CD14-positive monocyte (primary cell): ENCODE measurements at regions not wholly inside any gene's neighbourhood (a gene's known extent, or its start where the extent isn't known, plus 50 kb on each side); places are given as distances from the start of the nearest gene placed in this dataset.
A peak's percentile ranks its signal among the peaks of the same experiment; 100 is the strongest.

Experiments
- DNase-seq, 3 donors: peaks; one replicate each; pipeline ENCODE4 v3.0.0-alpha.2; 2011 to 2022
- H2AFZ ChIP-seq: 2 replicates; pipeline ENCODE4 v1.6.0; 2012; ENCODE audit warnings: mild to moderate bottlenecking, low read depth, low read length, inconsistent platforms; ENCODE audit not compliant: insufficient read depth, poor library complexity, severe bottlenecking
- H3K27ac ChIP-seq, 2 donors: 1 replicate in 1 of 2; 2 replicates in 1 of 2; pipeline ENCODE4 v1.5.1; 2012 to 2013; ENCODE audit warnings: low read length in 2 of 2, control low read depth in 1 of 2, inconsistent platforms in 1 of 2, low read depth in 1 of 2, mild to moderate bottlenecking in 1 of 2
- H3K27me3 ChIP-seq, 2 donors: one replicate each; pipeline versions ENCODE4 v1.6.0 to v1.6.1; 2011 to 2013; ENCODE audit warnings: low read length in 2 of 2; ENCODE audit not compliant: control insufficient read depth in 2 of 2, insufficient read depth in 2 of 2
- H3K36me3 ChIP-seq, 2 donors: replicated peaks in 1 of 2; 1 replicate in 1 of 2; 2 replicates in 1 of 2; pipeline versions ENCODE4 v1.5.1 to v1.6.1; 2012 to 2013; ENCODE audit warnings: low read length in 2 of 2, control low read depth in 1 of 2, inconsistent platforms in 1 of 2, mild to moderate bottlenecking in 1 of 2; ENCODE audit not compliant: insufficient read depth in 2 of 2, control insufficient read depth in 1 of 2
- H3K4me1 ChIP-seq, 2 donors: 1 replicate in 1 of 2; 2 replicates in 1 of 2; pipeline versions ENCODE4 v1.5.1 to v1.6.1; 2012 to 2013; ENCODE audit warnings: low read length in 2 of 2, control low read depth in 1 of 2, inconsistent platforms in 1 of 2, mild to moderate bottlenecking in 1 of 2, moderate library complexity in 1 of 2; ENCODE audit not compliant: insufficient read depth in 2 of 2, control insufficient read depth in 1 of 2
- H3K4me2 ChIP-seq: replicated peaks from 2 replicates; pipeline ENCODE3; 2012; ENCODE audit warnings: low read length, moderate library complexity, mild to moderate bottlenecking; ENCODE audit not compliant: poor library complexity, severe bottlenecking; ENCODE audit errors: extremely low read depth
- H3K4me3 ChIP-seq, 3 experiments: fragments of 200-600 bp in 1 of 3; sonication (generic) in 1 of 3; replicated peaks in 1 of 3; 1 replicate in 2 of 3; 2 replicates in 1 of 3; pipeline ENCODE4 v1.5.1; 2011 to 2013; ENCODE audit warnings: low read length in 3 of 3, mild to moderate bottlenecking in 3 of 3, control low read depth in 2 of 3, low read depth in 2 of 3, inconsistent platforms in 1 of 3, moderate library complexity in 1 of 3
- H3K79me2 ChIP-seq: 2 replicates; pipeline ENCODE4 v1.6.0; 2012; ENCODE audit warnings: mild to moderate bottlenecking, control low read depth, inconsistent platforms, low read length, moderate library complexity; ENCODE audit not compliant: insufficient read depth
- H3K9ac ChIP-seq: 2 replicates; pipeline ENCODE4 v1.6.0; 2017; ENCODE audit warnings: low read length, mild to moderate bottlenecking; ENCODE audit not compliant: insufficient read depth, poor library complexity, severe bottlenecking
- H3K9me3 ChIP-seq, 2 donors: replicated peaks in 1 of 2; 1 replicate in 1 of 2; 2 replicates in 1 of 2; pipeline versions ENCODE4 v1.5.1 to v1.6.1; 2012 to 2013; ENCODE audit warnings: low read length in 2 of 2, control low read depth in 1 of 2; ENCODE audit not compliant: control insufficient read depth in 1 of 2, insufficient read depth in 1 of 2
- H4K20me1 ChIP-seq: 2 replicates; pipeline ENCODE4 v1.6.0; 2012; ENCODE audit warnings: mild to moderate bottlenecking, low read length, control low read depth, moderate library complexity; ENCODE audit not compliant: insufficient read depth
- H3K27ac Mint-ChIP-seq, 7 donors: one replicate each; pipeline ENCODE4 v1.8.0; 2020; ENCODE audit warnings: mild to moderate bottlenecking in 7 of 7, mixed read lengths in 7 of 7, moderate library complexity in 6 of 7, inconsistent platforms in 2 of 7
- H3K27me3 Mint-ChIP-seq, 3 donors: one replicate each; pipeline ENCODE4 v1.8.0; 2021 to 2022; ENCODE audit warnings: low read depth in 3 of 3, mild to moderate bottlenecking in 3 of 3, mixed read lengths in 3 of 3, moderate library complexity in 3 of 3, inconsistent platforms in 1 of 3
- H3K36me3 Mint-ChIP-seq, 2 donors: one replicate each; pipeline ENCODE4 v1.8.0; 2020; ENCODE audit warnings: mixed read lengths in 2 of 2, inconsistent platforms in 1 of 2, mild to moderate bottlenecking in 1 of 2
- H3K4me1 Mint-ChIP-seq: one replicate; pipeline ENCODE4 v1.8.0; 2020; ENCODE audit warnings: mild to moderate bottlenecking, mixed read lengths
- H3K4me3 Mint-ChIP-seq, 2 donors: one replicate each; pipeline ENCODE4 v1.8.0; 2020; ENCODE audit warnings: mild to moderate bottlenecking in 2 of 2, mixed read lengths in 2 of 2, moderate library complexity in 1 of 2
- H3K9me3 Mint-ChIP-seq, 7 donors: one replicate each; pipeline ENCODE4 v1.8.0; 2020 to 2022; ENCODE audit warnings: mixed read lengths in 7 of 7, mild to moderate bottlenecking in 6 of 7, moderate library complexity in 6 of 7, inconsistent platforms in 2 of 7
- WGBS: methylation state at CpG from one replicate; pipeline ENCODE4 v1.1.5; 2013; ENCODE audit warnings: missing lambda C conversion rate; ENCODE audit not compliant: insufficient coverage; 5-methylcytosine and 5-hydroxymethylcytosine counted together
- intact Hi-C, 2 donors: fragments of 100-400 bp; cut with micrococcal nuclease; formaldehyde crosslinking; loops; one replicate each; pipeline versions ENCODE4 v1.15.0 to v1.15.1; 2023
- TF ChIP-seq, protein P1 (sequence below): fragments of 200-600 bp; IDR thresholded peaks from one replicate; pipeline ENCODE4 v1.8.0; 2022; ENCODE audit warnings: antibody characterized with exemption, mild to moderate bottlenecking

DNA sequence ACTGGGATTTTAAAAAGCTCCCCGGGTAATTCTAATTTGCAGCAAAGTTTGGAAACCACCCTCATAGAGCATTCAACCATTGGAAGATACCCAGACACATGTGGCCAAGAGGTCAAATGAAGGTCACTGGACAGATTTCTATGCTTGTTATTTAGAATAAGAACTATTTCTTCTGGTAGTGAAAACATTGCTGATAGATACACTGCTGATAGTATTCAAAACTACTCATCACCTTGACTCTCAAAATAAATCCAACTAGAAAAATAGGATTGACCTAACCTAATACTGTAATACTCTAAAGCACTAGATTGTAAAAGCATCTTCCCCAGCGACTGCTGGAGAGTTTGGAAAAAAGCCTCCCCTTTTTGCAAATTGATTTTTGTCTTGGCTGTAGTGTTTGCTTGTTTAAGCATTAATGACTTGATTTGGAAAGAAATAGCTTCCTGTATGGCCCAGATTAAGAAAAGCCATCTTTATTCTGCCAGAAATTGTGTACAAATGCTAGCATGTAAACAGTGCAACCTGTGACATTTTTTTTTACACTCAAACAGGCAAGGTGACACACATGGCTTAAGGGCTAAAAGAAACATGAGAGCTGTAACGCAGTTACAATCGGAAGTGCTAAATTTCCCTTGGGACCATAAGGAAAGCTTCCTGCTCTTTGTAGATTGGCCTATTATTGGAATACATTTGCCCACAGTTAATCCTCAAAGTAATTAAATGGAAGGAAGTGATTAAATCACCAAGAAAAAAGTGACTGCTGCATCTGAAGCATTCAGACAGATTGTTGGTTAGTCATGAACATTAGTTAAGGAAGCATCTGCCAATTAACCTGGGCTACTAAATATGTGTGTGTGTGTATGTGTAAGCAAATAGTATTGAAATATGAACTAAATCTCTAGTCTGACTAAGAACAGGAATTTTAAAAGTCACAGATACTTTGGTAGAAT is 356.5 kb upstream of the ATP2B1 start:
- TF ChIP-seq, protein P1, sequence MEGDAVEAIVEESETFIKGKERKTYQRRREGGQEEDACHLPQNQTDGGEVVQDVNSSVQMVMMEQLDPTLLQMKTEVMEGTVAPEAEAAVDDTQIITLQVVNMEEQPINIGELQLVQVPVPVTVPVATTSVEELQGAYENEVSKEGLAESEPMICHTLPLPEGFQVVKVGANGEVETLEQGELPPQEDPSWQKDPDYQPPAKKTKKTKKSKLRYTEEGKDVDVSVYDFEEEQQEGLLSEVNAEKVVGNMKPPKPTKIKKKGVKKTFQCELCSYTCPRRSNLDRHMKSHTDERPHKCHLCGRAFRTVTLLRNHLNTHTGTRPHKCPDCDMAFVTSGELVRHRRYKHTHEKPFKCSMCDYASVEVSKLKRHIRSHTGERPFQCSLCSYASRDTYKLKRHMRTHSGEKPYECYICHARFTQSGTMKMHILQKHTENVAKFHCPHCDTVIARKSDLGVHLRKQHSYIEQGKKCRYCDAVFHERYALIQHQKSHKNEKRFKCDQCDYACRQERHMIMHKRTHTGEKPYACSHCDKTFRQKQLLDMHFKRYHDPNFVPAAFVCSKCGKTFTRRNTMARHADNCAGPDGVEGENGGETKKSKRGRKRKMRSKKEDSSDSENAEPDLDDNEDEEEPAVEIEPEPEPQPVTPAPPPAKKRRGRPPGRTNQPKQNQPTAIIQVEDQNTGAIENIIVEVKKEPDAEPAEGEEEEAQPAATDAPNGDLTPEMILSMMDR, result no peak
- H2AFZ ChIP-seq, result no peak overlapping the region

DNA sequence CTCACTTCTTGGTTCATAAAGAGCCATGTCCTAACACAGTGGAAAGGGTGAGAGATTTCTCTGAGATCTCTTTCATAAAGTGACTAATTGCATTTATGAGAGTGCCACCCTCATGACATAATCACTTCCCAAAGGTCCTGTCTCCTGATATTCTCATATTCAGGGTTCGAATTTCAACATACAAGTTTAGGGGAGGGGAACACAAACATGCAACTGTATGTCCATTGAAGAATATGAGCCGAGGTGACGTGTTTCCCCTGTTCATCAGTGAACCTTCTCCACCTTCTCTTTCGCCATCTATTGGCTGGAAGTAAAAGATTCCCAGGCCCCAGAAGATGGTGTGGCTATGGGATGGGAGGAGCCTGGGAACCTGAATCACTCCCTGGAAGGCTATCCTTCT is 354.2 kb upstream of the ATP2B1 start:
- Histone ChIP-seq H3K4me2 (no peak overlapping the region), H3K4me3 (no peak overlapping the region), H3K27ac (no peak overlapping the region), H4K20me1 (no peaks in the 10 kb centered on the region), H3K27me3 (no peaks in the 10 kb centered on the region), H2AFZ (no peak overlapping the region), H3K9me3 (no peaks in the 10 kb centered on the region), H3K36me3 (no peaks in the 10 kb centered on the region), H3K79me2 (no peaks in the 10 kb centered on the region), H3K9ac (no peak overlapping the region), H3K4me1 (no peaks in the 10 kb centered on the region)
- no peak overlapping the region for H3K27ac Mint-ChIP-seq
- DNase-seq, result peak in 1 of 3 donors; percentile 3
- intact Hi-C loops, result no loop called here
- H3K4me1 Mint-ChIP-seq, result no peaks in the 10 kb centered on the region
- peaks cover 0 to 3% (median 0%) of the 10 kb centered on the region in 7 donors for H3K9me3 Mint-ChIP-seq
- no CpG with 5 or more reads among the region's 4 CpGs for WGBS
- H3K27me3 Mint-ChIP-seq, result no peaks in the 10 kb centered on the region
- TF ChIP-seq, protein P1, result no peak
- H3K36me3 Mint-ChIP-seq, result no peaks in the 10 kb centered on the region
- no peak overlapping the region for H3K4me3 Mint-ChIP-seq

More for the DNA sequence above, 356.5 kb upstream of the ATP2B1 start:
- Histone ChIP-seq H3K27me3 (no peaks in the 10 kb centered on the region), H3K9me3 (peaks cover 0 to 7% of the 10 kb centered on the region in 2 donors), H3K36me3 (no peaks in the 10 kb centered on the region), H3K4me2 (no peak overlapping the region), H4K20me1 (no peaks in the 10 kb centered on the region), H3K4me1 (no peaks in the 10 kb centered on the region), H3K79me2 (no peaks in the 10 kb centered on the region), H3K27ac (no peak overlapping the region), H3K4me3 (no peak overlapping the region), H3K9ac (no peak overlapping the region)
- no peaks in the 10 kb centered on the region for H3K4me1 Mint-ChIP-seq
- H3K27me3 Mint-ChIP-seq, result no peaks in the 10 kb centered on the region
- peaks cover 0 to 14% (median 4%) of the 10 kb centered on the region in 7 donors for H3K9me3 Mint-ChIP-seq
- no peak overlapping the region for H3K27ac Mint-ChIP-seq
- intact Hi-C loops, result no loop called here
- no CpG with 5 or more reads among the region's 4 CpGs for WGBS
- no peak for DNase-seq
- no peaks in the 10 kb centered on the region for H3K36me3 Mint-ChIP-seq
- H3K4me3 Mint-ChIP-seq, result no peak overlapping the region
